HEK293 (cell line): ENCODE measurements at regions not wholly inside any gene's neighbourhood (a gene's known extent, or its start where the extent isn't known, plus 50 kb on each side); places are given as distances from the start of the nearest gene placed in this dataset.

Experiments used
- CTCF ChIA-PET: fragments of 350-600 bp; formaldehyde crosslinking; extraction: SDS; loops from one replicate; lab custom pipeline; 2021; ENCODE audit warnings: antibody characterized with exemption; lab: Yijun Ruan, JAX
- POLR2A ChIA-PET: fragments of 300-600 bp; formaldehyde crosslinking; extraction: SDS; loops from one replicate; lab custom pipeline; 2020; ENCODE audit warnings: antibody characterized with exemption, inconsistent platforms; lab: Yijun Ruan, JAX
- H3K27ac ChIP-seq: fragments of 200-500 bp; sonication (Bioruptor generic); 2 replicates; pipeline ENCODE4 v1.5.1; 2014; ENCODE audit warnings: low read depth, low read length, control low read depth, inconsistent platforms; ENCODE audit errors: extremely low read depth
- H3K36me3 ChIP-seq, 2 experiments: fragments of 200-500 bp in 1 of 2; sonication (Bioruptor generic) in 1 of 2; 1 replicate in 1 of 2; 2 replicates in 1 of 2; pipeline ENCODE4 v1.5.1; 2014 to 2017; ENCODE audit warnings: inconsistent platforms in 2 of 2, low read length in 2 of 2; ENCODE audit not compliant: control insufficient read depth in 2 of 2, insufficient read depth in 1 of 2
- H3K4me1 ChIP-seq: fragments of 200-500 bp; sonication (Bioruptor generic); 2 replicates; pipeline ENCODE4 v1.5.1; 2014; ENCODE audit warnings: mild to moderate bottlenecking, low read length, inconsistent platforms; ENCODE audit not compliant: control insufficient read depth, insufficient read depth
- H3K4me3 ChIP-seq: 2 replicates; pipeline ENCODE4 v1.5.1; 2011; ENCODE audit warnings: low read depth, mild to moderate bottlenecking, control low read depth, low read length, moderate library complexity
- H3K9me3 ChIP-seq: fragments of 200-500 bp; sonication (Bioruptor generic); 2 replicates; pipeline ENCODE4 v1.5.1; 2014; ENCODE audit warnings: low read depth, low read length, inconsistent platforms; ENCODE audit not compliant: control insufficient read depth, insufficient read depth
- AEBP2 ChIP-seq: fragments of 450-650 bp; formaldehyde crosslinking; IDR thresholded peaks from 2 replicates; pipeline ENCODE4 v1.5.1; 2016; ENCODE audit warnings: missing biosample characterization, missing genetic modification characterization, borderline replicate concordance
- BCL11A ChIP-seq: fragments of 450-650 bp; formaldehyde crosslinking; IDR thresholded peaks from 2 replicates; pipeline ENCODE4 v1.5.1; 2016; ENCODE audit warnings: low read depth, missing biosample characterization, missing genetic modification characterization
- GLIS1 ChIP-seq: fragments of 450-650 bp; formaldehyde crosslinking; IDR thresholded peaks from 2 replicates; pipeline ENCODE4 v1.5.1; 2016; ENCODE audit warnings: missing biosample characterization, missing genetic modification characterization
- KLF7 ChIP-seq: fragments of 450-650 bp; formaldehyde crosslinking; IDR thresholded peaks from 2 replicates; pipeline ENCODE4 v1.5.1; 2016; ENCODE audit warnings: missing biosample characterization, missing genetic modification characterization, borderline replicate concordance
- PATZ1 ChIP-seq: fragments of 450-650 bp; formaldehyde crosslinking; IDR thresholded peaks from 2 replicates; pipeline ENCODE4 v1.5.1; 2016; ENCODE audit warnings: missing biosample characterization, missing genetic modification characterization
- SALL2 ChIP-seq: fragments of 450-650 bp; formaldehyde crosslinking; IDR thresholded peaks from 2 replicates; pipeline ENCODE4 v1.5.0; 2017; ENCODE audit warnings: missing biosample characterization, mild to moderate bottlenecking, missing genetic modification characterization, borderline replicate concordance
- SP2 ChIP-seq: fragments of 450-650 bp; formaldehyde crosslinking; IDR thresholded peaks from 2 replicates; pipeline ENCODE4 v1.5.1; 2016; ENCODE audit warnings: missing biosample characterization, missing genetic modification characterization
- SP7 ChIP-seq: fragments of 450-650 bp; formaldehyde crosslinking; IDR thresholded peaks from 2 replicates; pipeline ENCODE4 v1.5.1; 2016; ENCODE audit warnings: missing biosample characterization, missing genetic modification characterization
- ZNF155 ChIP-seq: fragments of 450-650 bp; formaldehyde crosslinking; IDR thresholded peaks from 2 replicates; pipeline ENCODE4 v1.5.1; 2016; ENCODE audit warnings: missing biosample characterization, missing genetic modification characterization
- ZNF157 ChIP-seq: fragments of 450-650 bp; formaldehyde crosslinking; IDR thresholded peaks from 2 replicates; pipeline ENCODE4 v1.5.1; 2016; ENCODE audit warnings: missing biosample characterization, missing genetic modification characterization
- ZNF174 ChIP-seq: fragments of 450-650 bp; formaldehyde crosslinking; IDR thresholded peaks from 2 replicates; pipeline ENCODE4 v1.5.0; 2017; ENCODE audit warnings: missing biosample characterization, mild to moderate bottlenecking, missing genetic modification characterization
- ZNF175 ChIP-seq: fragments of 450-650 bp; formaldehyde crosslinking; IDR thresholded peaks from 2 replicates; pipeline ENCODE4 v1.5.1; 2016; ENCODE audit warnings: missing biosample characterization, missing genetic modification characterization
- ZNF211 ChIP-seq: fragments of 450-650 bp; formaldehyde crosslinking; IDR thresholded peaks from 2 replicates; pipeline ENCODE4 v1.5.1; 2016; ENCODE audit warnings: low read depth, missing biosample characterization, missing genetic modification characterization
- ZNF214 ChIP-seq: fragments of 450-650 bp; formaldehyde crosslinking; IDR thresholded peaks from 2 replicates; pipeline ENCODE4 v1.5.1; 2017; ENCODE audit warnings: missing biosample characterization, mild to moderate bottlenecking, missing genetic modification characterization, borderline replicate concordance
- ZNF391 ChIP-seq: fragments of 450-650 bp; formaldehyde crosslinking; IDR thresholded peaks from 2 replicates; pipeline ENCODE4 v1.5.1; 2016; ENCODE audit warnings: low read depth, missing biosample characterization, missing genetic modification characterization, borderline replicate concordance
- ZNF404 ChIP-seq: fragments of 450-650 bp; formaldehyde crosslinking; IDR thresholded peaks from 2 replicates; pipeline ENCODE4 v1.5.1; 2017; ENCODE audit warnings: missing biosample characterization, missing genetic modification characterization
- ZNF501 ChIP-seq: fragments of 450-650 bp; formaldehyde crosslinking; IDR thresholded peaks from 2 replicates; pipeline ENCODE4 v1.5.1; 2016; ENCODE audit warnings: missing biosample characterization, missing genetic modification characterization
- ZNF600 ChIP-seq: fragments of 450-650 bp; formaldehyde crosslinking; IDR thresholded peaks from 2 replicates; pipeline ENCODE4 v1.5.1; 2016; ENCODE audit warnings: missing biosample characterization, missing genetic modification characterization
- ZSCAN5A ChIP-seq: fragments of 450-650 bp; formaldehyde crosslinking; IDR thresholded peaks from 2 replicates; pipeline ENCODE4 v1.5.1; 2016; ENCODE audit warnings: missing biosample characterization, missing genetic modification characterization
- ZXDB ChIP-seq: fragments of 450-650 bp; formaldehyde crosslinking; IDR thresholded peaks from 2 replicates; pipeline ENCODE4 v1.5.1; 2016; ENCODE audit warnings: missing biosample characterization, missing genetic modification characterization
- TF ChIP-seq, protein P1 (sequence below): fragments of 450-650 bp; formaldehyde crosslinking; IDR thresholded peaks from 2 replicates; pipeline ENCODE4 v1.5.1; 2016; ENCODE audit warnings: missing biosample characterization, missing genetic modification characterization
- TF ChIP-seq, protein P2 (sequence below): fragments of 450-650 bp; formaldehyde crosslinking; IDR thresholded peaks from 2 replicates; pipeline ENCODE4 v1.5.1; 2016; ENCODE audit warnings: missing biosample characterization, missing genetic modification characterization
- TF ChIP-seq, protein P3 (sequence below): fragments of 450-650 bp; formaldehyde crosslinking; IDR thresholded peaks from 2 replicates; pipeline ENCODE4 v1.5.1; 2017; ENCODE audit warnings: missing biosample characterization, missing genetic modification characterization

DNA sequence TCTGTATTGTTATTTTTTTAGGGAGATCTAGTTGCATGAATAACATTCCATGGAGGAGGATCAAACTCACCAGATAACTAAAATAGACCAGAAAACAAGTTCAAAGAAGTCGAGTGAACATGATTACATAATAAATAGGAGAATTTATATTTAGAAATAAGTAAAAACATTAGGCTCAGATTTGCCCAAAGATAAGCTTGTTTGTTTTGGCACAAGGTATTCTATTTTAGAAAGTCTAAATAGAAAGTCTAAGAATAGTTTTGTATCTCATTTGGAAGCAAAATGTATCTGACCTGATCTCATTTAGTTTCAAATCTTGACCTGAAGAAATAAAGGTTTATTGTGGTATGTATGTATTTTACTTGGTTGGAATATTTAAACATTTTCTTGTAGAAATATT, 670.6 kb upstream of the GALNTL6 start (continued):
- TF ChIP-seq, protein P1, sequence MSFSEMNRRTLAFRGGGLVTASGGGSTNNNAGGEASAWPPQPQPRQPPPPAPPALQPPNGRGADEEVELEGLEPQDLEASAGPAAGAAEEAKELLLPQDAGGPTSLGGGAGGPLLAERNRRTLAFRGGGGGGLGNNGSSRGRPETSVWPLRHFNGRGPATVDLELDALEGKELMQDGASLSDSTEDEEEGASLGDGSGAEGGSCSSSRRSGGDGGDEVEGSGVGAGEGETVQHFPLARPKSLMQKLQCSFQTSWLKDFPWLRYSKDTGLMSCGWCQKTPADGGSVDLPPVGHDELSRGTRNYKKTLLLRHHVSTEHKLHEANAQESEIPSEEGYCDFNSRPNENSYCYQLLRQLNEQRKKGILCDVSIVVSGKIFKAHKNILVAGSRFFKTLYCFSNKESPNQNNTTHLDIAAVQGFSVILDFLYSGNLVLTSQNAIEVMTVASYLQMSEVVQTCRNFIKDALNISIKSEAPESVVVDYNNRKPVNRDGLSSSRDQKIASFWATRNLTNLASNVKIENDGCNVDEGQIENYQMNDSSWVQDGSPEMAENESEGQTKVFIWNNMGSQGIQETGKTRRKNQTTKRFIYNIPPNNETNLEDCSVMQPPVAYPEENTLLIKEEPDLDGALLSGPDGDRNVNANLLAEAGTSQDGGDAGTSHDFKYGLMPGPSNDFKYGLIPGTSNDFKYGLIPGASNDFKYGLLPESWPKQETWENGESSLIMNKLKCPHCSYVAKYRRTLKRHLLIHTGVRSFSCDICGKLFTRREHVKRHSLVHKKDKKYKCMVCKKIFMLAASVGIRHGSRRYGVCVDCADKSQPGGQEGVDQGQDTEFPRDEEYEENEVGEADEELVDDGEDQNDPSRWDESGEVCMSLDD = no peak
- no peak for TF ChIP-seq ZNF174 (tag by site-specific recombination)

- CTCF ChIA-PET = no interaction called here
- no peak overlapping the region for H3K4me3 ChIP-seq
- no peak overlapping the region for H3K27ac ChIP-seq
- POLR2A ChIA-PET = no interaction called here
- TF ChIP-seq, protein P2, sequence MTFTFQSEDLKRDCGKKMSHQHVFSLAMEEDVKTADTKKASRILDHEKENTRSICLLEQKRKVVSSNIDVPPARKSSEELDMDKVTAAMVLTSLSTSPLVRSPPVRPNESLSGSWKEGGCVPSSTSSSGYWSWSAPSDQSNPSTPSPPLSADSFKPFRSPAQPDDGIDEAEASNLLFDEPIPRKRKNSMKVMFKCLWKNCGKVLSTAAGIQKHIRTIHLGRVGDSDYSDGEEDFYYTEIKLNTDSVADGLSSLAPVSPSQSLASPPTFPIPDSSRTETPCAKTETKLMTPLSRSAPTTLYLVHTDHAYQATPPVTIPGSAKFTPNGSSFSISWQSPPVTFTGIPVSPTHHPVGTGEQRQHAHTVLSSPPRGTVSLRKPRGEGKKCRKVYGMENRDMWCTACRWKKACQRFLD = no peak
- TF ChIP-seq KLF7 (no peak), SP7 (tag by site-specific recombination) (no peak)
- H3K36me3 ChIP-seq = no peaks in the 10 kb centered on the region
- H3K4me1 ChIP-seq = no peaks in the 10 kb centered on the region
- H3K9me3 ChIP-seq = no peaks in the 10 kb centered on the region
Observed at GRCh38 chr4:171142045-171142444, 671.2 kb upstream of the GALNTL6 start.

- H3K4me3 ChIP-seq = no peak overlapping the region
- ChIA-PET POLR2A (no interaction called here), CTCF (interaction anchor here (0.6 kb wide), 1 partner anchor 16 kb away, joined by 4 read pairs; no protein-coding TSS in a partner anchor)
- H3K36me3 ChIP-seq = no peaks in the 10 kb centered on the region
- TF ChIP-seq ZNF391 (tag by site-specific recombination) = no peak
- TF ChIP-seq ZNF600 = no peak
- no peak for TF ChIP-seq ZXDB (tag by site-specific recombination)
- TF ChIP-seq, protein P3, sequence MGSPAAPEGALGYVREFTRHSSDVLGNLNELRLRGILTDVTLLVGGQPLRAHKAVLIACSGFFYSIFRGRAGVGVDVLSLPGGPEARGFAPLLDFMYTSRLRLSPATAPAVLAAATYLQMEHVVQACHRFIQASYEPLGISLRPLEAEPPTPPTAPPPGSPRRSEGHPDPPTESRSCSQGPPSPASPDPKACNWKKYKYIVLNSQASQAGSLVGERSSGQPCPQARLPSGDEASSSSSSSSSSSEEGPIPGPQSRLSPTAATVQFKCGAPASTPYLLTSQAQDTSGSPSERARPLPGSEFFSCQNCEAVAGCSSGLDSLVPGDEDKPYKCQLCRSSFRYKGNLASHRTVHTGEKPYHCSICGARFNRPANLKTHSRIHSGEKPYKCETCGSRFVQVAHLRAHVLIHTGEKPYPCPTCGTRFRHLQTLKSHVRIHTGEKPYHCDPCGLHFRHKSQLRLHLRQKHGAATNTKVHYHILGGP = no peak
- TF ChIP-seq GLIS1 (tag by site-specific recombination) = no peak
- TF ChIP-seq ZNF175 (tag by site-specific recombination) = no peak
- TF ChIP-seq ZNF501 (tag by site-specific recombination) = no peak
- TF ChIP-seq AEBP2 (tag by site-specific recombination) = no peak
- no peak for TF ChIP-seq BCL11A (tag by site-specific recombination)
- no peak for TF ChIP-seq ZNF214 (tag by site-specific recombination)
- no peak for TF ChIP-seq ZSCAN5A (tag by site-specific recombination)
- TF ChIP-seq ZNF155 (tag by site-specific recombination) = no peak
- TF ChIP-seq SALL2 (tag by site-specific recombination) = no peak
- no peak for TF ChIP-seq ZNF404 (tag by site-specific recombination)
- TF ChIP-seq SP2 = no peak
- TF ChIP-seq PATZ1 (tag by site-specific recombination) = no peak
- TF ChIP-seq ZNF211 (tag by site-specific recombination) = no peak
- no peak for TF ChIP-seq ZNF157 (tag by site-specific recombination)
- H3K9me3 ChIP-seq = no peaks in the 10 kb centered on the region
- no peak overlapping the region for H3K27ac ChIP-seq
- no peaks in the 10 kb centered on the region for H3K4me1 ChIP-seq
Observed at GRCh38 chr4:171130256-171130801, 682.9 kb upstream of the GALNTL6 start.
